ENCODE measurements at regions not wholly inside any gene's neighbourhood (a gene's known extent, or its start where the extent isn't known, plus 50 kb on each side); places are given as distances from the start of the nearest gene placed in this dataset.

DNA sequence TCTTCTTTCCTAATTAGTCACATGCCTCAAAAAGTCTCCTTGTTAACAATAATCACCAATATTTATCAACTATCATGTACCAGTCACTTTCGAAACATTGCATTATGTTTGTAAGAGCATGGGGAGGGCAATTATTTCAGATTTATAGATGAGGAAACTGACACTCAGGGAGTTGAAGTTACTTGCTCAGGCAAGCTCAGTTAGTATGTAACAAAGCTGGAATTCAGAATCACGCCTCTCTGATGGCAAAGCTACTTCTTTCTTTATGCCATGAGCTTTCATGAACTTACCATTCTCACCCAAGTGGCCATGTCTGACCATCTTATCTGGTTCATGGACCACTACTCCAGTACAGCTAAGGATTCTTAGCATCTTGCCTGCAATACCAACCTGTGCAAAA lies 183.4 kb upstream of the TANK start:
- DNase-seq, result no peak

DNA sequence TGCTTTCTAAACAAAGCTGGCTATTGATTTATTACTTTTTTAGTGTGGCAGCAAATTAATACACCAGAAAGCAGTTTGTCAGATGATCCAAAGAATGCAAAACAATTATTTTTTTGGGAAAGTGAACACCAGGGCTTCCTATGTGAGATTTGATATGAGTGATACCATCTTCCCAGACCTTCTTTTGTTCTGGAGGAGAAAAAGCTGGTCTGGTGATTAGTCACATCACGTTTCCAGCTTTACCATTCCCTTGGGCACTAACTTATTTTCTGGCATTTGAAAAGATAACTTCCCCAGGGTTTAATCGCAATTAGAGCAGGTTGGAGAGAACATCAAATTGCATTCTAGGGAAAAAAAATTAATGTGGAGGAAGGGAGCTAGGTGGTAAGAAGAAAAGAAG lies 182.9 kb upstream of the TANK start:
- DNase-seq, result no peak

DNA sequence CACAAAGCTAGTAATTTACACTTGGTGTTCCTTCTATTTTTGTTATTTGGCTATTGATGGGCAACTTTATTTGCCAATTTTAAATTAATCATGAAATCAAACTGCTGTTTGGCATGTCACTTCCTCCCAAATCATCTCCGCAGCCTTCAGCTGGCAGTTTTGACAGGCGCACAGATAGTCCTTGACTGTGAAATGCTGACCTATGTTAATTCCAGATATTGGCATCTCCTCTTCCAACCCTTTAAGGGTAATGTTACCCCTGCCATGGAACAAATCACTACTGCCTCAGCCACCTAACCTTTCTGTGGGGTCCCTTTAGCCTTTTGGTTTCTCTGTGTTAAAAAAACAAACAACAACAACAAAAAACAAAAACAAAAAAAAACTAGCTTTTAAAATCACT lies 182.4 kb upstream of the TANK start:
- no peak for DNase-seq

DNA sequence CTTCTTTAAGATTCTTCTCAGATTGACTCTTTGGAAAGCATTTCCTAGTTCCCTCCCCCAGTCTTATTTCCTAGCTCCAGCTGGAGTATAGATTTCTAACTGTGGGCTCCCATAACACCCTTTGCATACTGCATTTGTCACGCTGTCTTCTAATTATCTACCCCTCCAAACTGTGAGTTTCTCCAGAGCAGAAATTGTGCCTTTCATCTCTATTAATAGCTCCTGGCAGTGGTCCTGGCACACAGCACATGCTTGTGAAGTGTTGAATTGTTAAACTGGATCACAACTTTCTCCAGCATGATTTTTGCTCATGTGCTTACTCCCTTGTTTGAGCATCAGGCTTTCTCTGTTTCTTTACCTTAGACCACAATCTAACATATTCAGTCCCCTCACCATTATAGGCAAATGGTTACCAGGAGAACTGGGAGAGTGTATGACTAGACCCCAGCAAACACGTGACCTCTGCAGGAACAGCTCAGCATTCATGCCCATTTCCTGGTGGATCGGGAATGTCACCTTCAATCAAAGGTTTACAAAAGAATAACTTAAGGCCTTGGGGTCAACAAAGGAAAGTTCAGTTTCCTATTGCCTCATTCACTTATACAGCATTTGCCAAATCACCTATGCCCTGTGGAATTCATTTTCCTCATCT lies 175.7 kb upstream of the TANK start:
- DNase-seq, result no peak

DNA sequence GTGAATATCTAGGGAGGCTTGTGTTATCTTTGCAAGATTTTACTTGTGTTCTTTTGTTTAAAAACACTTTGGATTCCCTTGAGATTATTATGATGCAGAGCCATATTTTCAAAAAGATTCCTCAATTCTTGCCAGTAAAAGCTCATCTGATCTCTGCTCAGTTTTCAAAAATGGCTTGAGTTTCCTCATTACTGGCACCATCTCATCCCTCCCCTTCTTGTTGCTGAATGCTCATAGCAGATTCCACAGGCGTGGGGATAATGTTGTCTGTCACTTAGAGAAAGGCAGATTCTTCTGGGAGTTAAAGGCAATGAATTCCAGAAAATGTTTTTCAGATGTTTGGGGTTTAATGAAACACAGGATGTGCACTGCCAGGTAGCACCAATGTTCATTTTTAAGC lies 170.4 kb upstream of the TANK start:
- no peak for DNase-seq

DNA sequence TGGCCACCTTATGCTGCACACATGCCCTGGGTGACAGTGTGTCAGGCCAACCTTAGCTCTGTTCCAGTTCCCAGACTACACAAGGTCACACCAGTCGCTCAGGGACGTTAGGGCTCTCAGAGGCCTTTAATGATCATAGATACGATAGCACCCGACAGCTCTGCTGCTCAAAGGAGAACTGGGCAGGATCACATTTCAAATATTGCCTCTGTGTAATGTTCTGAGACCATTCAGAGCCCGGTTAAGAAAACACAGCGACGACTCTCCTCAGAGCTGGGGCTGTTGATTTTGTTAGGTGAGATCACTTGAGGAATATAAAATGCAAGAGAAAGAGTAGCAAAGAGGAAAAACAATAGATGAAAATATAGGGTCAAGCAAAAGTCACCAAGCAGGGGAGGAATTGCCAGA lies 166.6 kb upstream of the TANK start:
- no peak for DNase-seq

DNA sequence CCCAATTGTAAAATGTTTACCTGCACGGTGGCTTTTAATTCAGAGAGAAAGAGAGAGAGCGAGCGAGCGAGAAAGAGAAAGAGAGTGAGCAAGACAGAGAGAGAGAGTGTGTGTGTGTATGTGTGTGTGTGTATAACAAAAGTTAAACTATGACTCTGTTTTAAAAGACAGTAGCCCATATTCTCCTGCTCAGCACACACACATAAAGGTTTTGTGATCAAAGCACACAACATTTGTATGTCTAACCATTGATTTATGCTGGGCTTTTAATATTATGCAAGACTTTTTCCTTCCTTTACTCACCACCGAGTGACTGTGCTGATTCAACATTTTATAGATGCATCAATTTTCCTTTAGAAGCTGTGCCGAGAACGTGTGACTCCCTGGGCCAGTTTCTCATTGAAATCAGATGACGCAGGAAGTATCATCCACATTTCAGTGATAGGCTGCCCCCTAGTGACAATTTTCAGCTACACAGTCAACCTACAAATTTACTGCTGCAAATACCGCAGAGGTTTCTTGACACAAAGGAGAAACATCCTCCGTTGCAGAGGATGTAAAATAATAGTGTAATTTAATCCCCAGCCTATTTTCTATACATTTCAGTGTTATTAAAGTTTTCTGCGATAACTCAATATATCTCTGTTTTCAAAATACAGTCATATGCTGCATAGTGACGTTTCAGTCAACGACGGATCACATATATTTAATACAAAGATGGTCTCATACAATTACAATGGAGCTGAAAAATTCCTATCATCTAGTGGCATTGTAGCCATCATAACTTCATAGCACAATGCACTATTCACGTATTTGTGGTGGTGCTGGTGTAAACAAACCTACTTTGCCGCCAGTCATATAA lies 165.9 kb upstream of the TANK start:
- peak; percentile 59 for DNase-seq

DNA sequence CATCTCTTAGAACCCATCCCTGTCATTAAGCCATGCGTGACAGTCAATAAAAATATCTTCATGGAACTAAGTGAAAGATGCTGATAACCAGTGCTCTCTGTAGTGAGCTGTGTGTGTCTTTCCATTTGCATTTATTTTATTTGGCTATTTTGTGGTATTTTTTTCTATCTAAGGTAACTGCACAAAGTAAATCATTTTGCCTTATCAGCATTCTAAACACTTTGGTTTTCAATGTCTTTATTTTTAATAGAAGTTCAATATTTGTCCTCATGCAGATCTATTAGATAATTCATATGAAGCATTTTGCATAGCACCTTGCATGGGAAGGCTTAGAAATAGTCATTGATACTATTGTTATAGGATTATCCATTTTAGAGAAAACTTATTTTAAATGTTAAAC lies 163.6 kb upstream of the TANK start:
- no peak for DNase-seq

DNA sequence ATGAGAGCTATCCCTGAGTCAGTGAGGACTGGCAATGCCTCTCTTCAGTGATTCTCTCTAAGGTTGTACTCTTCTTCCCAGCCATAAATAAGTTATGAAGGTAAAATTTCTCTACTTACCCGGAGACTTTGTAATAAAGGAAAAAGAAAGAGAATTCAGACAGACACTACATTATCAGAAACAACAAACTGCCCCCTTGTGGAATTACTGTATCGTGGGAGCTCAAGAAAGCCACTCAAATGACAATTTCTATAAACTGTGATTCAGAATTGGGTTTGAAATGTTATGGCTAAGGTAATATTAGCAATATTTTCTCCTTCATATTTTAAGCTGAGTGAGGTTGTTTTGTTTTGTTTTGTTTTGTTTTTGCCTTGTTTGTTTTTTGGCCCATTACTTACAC lies 155.8 kb upstream of the TANK start:
- peak; percentile 4 for DNase-seq

DNA sequence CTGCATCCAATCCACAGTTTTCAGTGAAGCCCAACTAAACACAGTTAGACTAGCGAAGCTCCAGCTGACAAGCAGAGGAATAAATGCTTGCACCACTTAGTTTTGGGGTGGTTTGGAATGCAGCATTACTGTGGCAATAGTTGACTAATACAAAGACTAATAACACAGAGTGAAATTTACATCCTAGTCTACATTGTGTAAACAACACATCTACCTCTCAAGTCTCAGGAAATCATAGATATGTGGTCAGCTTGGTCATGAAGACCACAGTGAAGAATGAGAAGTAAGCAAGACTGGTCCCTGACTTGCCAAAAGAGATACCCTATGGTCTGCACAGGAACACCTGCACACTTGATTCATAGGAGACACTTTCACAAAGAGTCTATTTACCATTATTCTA lies 155.1 kb upstream of the TANK start:
- DNase-seq, result no peak

DNA sequence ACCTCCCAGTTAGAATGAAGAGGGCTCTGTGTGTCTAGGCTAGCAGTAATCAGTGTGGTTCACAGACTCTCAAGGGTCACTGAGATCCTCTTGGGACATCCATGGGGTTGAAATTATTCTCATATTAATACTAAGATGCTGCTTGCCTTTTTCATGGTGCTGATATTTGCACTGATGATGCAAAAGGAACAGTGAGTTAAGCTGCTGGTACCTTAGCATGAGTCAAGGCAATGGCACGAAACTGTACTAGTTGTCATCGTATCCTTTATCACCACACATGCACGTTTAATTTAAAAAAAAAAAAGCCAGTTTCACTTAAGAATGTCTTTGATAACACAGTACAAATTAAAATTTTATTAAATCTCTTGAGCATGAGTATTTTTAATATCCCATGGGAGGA lies 151.9 kb upstream of the TANK start:
- DNase-seq, result no peak

DNA sequence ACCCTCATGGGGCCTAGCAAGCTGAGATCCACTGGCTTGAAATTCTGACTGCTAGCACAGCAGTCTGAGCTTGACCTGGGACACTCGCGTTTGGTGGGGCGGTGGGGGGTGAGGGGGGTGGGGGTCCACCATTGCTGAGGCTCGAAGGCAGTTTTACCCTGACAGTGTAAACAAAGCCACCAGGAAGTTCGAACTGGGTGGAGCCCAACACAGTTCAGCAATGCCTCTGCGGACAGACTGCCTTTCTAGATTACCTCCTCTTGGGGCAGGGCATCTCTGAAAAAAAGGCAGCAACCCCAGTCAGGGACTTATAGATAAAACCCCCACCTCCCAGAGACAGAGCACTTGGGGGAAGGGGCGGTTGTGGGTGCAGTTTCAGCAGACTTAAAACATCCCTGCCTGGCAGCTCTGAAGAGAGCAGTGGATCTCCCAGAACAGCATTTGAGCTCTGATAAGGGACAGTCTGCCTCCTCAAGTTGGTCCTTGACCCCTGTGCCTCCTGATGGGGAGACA lies 149.7 kb upstream of the TANK start:
- DNase-seq, result no peak

DNA sequence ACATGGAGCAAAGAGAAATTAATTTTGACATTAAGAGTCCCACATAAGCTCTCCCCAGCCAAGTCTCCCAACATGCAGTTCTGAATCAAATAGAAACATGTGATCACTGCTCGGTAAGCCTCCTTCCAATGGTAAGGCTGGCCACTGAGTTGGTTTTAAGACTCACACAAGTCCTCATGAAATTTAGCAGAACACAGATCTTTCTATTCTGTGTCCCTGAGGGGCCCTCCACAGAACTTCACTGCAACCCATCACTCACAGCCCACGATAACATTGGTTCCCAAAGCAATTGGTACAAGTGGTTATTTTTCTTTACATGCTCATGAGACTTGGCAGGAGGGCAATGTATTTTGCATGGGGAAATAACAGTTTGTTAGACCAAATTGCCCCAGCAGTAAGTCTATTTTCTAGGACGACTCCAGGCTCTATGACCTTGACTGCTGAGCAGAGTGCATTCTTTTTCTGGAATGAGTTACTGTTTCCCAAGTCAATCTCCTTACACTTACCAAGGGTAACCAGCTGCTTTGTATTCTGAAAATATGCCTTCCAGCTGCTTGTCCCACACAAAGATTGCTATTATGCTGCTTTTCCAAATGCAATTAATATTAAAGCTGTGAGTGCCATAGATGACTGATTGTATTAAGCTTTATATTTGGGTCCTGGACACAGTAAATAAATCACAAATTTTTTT lies 142.3 kb upstream of the TANK start:
- DNase-seq, result no peak

DNA sequence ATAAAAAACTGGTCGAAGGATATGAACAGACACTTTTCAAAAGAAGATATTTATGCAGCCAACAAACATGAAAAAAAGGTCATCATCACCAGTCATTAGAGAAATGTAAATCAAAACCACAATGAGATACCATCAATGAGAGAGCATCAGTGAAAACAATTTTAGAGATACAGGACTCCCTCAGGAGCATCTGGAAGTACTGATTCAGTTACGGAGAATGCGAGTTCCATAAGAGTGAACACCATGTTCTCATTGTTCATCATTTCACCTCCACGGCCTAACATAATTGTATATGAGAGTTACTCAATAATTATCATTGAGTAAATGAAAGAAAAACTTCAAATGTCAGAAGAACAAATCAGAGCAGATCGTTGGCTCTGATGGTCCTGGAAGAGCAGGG lies 140.9 kb upstream of the TANK start:
- no peak for DNase-seq

DNA sequence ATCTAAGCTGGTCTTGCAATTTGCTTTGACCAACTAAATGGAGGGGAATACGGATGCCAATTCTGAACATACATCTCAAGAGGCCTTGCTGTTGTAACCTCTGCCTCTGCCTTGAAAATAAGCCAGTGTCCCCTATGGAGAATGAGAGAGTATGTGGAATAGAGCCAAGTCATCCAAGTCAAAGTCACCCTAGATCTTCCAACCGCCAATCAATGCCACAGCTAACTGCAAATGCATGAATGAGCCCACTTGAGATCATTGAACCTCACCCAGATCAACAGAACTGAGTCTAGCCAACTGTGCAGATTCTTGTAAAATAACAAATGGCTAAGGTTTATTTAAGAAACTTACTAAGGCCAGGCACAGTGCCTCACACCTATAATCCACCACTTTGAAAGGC lies 139.8 kb upstream of the TANK start:
- DNase-seq, result no peak

DNA sequence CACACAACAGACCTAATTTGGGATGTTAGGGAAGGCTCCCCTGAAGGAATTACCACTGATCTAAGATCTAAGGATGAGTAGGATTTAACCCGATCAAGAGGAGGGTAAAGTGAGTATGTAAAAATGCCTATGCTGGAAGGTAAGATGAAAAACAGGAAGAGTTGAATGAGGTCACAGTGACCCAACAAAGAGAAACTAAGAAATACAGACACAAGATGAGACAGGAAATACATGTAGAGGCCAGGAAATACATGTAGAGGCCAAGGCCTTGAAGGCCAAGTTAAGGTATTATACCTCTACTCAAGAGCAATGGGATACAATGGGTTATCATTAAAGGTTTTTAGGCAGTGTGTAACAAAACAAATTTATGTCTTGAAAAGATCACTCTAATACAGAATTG lies 131.6 kb upstream of the TANK start:
- no peak for DNase-seq

DNA sequence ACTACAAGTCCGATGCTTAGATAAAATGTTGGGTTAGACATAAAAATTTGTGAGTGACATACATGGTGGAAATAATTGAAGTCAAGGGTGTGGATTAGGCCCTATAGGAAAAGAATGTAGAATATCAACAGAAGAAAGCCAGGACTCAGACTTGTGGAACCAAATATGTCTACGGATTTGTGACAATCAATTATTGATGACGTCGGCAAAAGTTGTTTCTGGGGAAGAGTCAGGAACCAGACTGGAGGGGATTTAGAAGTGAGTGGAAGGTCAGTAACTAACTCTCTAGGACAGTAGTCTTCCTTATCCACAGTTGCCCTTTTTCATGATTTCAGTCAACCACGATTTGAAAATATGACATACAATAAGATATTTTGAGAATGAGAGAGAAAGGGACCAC lies 130.9 kb upstream of the TANK start:
- DNase-seq, result no peak

DNA sequence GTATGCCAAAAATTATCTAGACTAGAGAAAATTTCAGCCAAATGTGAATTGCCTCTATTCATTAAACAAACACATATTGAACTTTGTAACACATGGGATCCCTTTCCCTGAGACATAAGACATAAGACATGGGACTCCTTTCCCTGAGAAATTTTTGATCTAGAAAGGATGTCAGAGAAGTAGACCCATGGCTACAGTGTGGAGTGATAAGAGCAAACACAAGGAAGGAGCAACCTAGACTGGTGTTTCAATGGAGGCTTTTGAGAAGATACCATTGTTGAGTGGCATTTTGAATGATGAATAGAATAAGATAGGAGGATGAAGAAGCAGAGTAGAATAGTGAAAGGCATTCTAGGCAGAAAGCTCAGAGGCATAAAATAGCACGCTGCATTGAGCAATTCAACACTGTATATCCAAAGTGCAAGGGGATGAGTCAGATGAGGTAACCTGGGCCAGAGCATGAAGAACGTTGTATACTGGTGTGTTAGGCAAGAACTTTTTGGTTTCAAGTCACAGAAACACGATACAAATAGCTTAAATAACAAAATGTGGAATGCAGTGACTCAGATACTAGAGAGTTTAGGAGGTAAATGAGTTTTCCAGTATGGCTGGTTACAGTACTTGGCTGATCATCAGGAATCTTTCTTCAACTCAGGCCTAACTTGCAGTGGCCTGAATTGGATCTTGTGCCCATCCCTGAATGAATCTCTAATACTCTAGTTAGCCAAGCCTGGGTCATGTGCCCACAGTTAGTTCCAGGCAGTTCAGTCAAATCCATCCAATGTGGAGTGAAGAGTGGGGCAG lies 129.8 kb upstream of the TANK start:
- no peak for DNase-seq

DNA sequence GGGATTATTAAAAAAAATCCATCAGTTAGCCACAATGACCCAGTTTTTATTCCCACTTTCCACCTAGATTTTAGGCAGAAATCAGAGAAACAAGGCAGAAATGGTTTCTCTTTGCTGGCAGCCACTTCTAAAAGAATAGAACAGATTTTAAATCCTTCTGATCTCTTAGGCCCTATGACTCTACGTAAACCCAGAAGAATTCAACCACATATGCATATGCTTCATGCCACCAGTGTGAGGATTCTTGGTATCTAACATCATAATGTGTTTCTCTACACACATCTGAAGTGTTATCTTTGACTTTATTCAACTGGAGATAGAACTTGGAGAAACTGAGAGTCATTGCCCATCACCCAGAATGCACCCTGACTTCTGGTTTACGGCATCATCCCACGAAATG lies 128.7 kb upstream of the TANK start:
- no peak for DNase-seq

DNA sequence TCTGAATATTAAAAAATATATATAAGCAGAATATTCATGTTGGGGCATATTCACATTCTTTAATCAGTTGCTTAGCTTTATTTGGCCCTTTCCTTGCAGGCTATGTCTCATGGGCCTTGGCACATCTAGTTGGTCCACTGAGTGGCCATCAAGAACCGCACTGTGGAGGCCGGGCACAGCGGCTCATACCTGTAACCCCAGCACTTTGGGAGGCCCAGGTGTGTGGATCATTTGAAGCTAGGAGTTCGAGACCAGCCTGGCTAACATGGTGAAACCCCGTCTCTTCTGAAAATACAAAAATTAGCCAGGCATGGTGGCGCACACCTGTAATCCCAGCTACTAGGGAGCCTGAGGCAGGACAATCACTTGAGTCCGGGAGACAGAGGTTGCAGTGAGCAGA lies 127.6 kb upstream of the TANK start:
- DNase-seq, result no peak

DNA sequence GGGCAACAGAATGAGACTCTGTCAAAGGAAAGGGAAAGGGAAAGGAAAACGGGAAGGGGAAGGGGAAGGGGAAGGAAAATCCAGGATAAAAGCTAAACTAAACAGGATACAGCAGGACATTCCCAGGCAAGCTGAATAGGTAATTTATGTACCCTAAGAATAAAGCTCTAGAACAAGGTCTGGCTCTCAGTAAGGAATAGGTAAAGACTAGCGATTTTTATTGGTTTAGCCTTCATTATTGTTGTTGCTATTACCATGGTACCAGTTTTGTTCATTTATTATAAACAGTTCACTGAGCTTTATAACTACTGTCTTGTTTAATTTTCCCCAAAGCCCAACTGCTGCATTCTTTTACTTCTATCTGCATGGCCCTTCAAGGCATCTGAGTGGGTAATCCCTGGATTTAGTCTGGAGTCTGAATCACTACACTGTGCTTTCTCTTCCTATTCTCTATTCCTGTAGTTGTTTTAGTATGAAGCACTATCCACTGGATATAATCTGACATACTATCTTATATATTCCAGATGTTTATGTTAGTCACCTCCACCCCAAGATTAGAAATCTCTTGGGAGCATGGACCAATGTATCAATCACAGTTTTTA lies 127.1 kb upstream of the TANK start:
- DNase-seq, result no peak

DNA sequence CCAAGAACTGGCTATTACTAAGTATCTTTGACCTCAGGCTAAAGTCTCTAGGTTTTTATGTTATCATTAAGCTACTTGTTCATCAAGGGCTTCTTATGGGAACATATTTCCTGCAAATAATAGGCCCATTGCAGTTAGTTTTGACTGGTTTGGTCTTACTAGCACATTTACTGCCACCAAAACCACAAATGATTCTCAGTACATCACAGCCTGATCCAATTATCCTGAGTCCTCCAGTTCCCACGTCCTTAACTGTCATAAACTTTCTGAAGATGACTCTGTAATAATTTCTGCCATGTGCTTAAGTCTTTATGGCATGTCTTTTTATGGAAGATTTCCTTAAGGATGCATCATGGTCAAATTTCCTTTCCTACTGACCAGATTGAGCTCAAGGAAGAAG lies 123.3 kb upstream of the TANK start:
- no peak for DNase-seq

DNA sequence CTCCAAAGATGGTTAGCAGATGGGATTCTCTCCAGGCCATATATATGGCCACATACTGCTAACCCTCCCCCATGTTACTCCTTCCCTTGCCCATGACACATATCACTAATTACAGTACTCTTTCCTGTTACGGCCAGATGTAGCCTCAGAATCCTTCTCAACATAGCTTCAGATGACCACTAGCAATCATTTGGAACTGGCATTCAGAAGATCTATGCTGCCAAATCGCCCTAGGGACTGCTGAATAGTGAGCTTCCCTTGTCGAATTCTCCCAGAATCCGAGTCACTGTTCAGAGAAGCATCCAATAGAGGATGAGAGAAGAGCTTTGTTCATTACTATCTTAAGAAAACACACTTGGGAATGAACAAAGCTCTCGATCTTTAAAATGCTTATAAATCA lies 121.2 kb upstream of the TANK start:
- DNase-seq, result no peak
